ENCODE measurements at regions not wholly inside any gene's neighbourhood (a gene's known extent, or its start where the extent isn't known, plus 50 kb on each side); places are given as distances from the start of the nearest gene placed in this dataset.

DNA sequence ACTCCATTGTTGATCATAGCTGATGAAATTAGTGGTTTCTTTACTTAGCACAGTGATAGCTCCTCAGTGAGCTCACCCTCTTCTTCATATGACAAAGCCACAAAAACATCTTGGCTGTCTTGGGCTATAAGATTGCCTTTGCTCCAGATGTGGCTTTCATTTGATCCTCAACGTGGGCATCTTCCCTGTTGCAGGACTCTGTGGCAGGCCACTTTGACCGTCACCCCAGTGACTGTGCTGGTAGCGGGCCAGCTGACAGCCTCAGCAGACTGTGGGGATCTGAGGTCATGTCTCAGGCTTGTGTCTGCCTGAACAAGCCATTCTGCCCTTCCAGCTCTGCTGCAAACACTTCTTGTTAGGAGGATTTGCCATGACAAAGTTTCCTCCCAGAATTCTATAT is 422.2 kb downstream of the NR2F1-AS1 start:
- no peak for DNase-seq

DNA sequence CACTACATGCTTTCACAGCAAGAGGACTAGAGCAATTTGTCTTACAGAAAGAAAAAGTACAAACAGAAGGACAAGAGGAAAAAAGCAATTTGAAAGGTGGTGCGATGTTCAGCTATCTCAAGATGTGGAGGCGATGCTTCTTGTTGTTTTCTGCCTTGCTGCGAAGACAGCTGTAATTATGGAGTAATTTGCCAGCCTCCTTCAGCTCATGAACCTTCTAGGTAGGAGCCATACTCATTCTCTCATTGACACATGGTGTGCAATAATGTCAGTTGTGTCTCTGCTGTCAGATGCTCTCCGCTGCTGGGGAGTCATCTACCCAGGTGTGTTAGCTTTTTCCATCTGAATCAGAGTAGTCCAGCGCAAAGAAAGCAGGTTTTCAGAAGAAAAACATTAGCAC is 424.5 kb downstream of the NR2F1-AS1 start:
- DNase-seq, result no peak

- DNase-seq, result no peak
Measured at GRCh38 chr5:93154535-93154934, 426.5 kb downstream of the NR2F1-AS1 start.

DNA sequence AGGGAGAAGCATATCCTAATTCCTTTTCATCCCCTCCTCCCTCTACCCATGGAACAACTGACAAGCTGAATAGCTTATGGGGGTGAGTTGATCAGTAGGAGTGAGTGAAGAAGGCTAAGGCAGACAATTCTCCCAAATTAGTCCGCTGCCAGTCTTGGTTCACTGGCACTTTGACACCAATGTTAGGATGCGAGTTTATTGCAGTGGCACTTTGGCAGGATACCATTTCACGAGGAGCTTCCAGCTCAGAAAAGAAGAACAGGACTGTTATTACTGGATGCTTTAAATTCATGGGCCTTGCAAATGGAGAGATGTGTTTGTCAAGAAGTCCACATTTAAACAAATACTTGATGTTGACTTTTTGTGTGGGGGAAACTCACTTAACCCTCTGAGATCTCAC is 427.6 kb downstream of the NR2F1-AS1 start:
- DNase-seq, result no peak

DNA sequence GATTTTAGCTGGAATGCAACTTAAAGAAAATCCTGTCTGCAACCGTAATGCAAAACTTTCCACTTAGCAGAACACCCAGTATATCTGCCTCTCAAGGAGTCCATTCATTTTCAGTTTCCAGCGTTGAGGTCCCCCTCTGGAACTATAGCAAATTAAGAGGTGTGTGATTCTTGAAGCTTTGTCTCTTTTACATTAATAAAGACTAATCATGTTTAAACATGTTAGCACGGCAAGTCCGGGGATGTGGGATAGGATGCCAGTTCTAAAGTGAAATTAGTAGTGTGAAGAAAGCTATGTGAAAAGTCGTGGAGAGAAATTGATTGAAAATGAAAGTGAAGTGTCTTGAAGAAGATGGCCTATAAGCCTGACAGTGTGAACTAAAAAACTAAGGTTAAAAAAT is 429.1 kb downstream of the NR2F1-AS1 start:
- no peak for DNase-seq

DNA sequence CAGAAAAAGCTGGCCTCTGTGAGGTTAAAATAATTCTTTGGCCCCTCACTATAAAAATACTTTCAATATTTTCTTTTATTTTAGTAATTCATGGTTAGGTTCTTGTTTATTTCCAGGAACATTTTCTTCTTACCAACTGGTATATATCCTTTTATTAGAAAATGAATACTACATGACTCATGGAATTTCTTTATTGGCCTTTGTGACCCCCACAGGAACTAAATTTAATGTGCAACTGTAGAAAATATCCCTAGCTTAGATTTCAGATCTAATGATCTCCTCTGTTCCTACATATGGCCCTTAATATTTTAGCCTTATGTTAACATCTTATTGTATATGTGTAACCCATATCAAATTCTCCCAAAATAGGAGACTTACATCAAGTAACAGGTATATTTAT is 429.9 kb downstream of the NR2F1-AS1 start:
- no peak for DNase-seq

DNA sequence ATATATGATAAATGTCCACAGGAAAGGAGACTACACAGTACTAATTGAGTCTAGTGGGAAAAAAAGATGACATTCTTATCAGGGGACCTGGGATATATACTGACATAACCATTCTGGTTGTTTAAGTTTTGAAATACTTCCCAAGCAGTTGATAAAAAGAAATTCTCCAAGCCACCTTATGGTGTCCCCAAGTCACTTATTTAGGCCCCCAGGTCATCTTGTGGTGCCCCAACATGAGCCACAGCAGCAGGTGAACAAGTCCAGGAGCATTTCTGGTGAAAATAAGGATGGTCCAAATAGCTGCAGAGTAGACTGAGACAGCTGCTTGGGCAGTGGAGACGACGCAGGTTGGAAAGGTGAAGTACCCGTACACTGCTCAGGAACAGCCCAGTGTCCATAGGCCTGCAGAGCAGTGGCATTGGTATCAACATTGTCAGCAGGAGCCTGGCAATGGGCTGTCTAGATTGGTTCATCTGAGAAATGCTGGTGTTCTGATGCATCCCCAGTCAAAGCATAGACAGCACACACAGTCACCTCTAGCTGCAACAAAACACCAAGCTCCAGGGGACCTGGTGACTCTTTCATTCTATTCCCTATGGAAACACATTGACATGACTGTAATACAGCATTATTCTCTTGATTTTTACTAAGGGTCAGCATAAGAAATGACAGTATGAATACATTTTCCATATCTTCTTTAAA is 430.6 kb downstream of the NR2F1-AS1 start:
- no peak for DNase-seq

DNA sequence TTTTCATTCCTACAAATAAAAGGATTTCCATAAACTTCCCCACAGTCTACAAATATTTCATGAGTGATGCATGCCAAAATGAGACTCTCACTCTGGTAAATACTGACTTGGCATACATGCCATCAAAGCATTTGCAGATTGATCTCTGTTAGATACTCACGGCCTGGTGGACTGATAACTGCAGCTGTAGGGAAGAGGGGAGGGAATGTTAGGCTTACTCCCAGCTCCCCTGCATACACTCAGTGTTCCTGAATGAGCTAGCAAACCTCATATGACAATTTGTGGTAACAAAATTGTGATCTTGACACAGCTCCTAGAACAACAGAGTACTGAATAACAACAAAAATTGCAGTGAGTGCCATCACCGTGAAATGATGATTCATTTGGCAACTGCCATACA is 435.3 kb downstream of the NR2F1-AS1 start:
- DNase-seq, result no peak

GRCh38 chr5:93145019-93145418 is 436.0 kb downstream of the NR2F1-AS1 start:
- no peak for DNase-seq

- no peak for DNase-seq
Measured at GRCh38 chr5:93141969-93142368, 439.1 kb downstream of the NR2F1-AS1 start.

DNA sequence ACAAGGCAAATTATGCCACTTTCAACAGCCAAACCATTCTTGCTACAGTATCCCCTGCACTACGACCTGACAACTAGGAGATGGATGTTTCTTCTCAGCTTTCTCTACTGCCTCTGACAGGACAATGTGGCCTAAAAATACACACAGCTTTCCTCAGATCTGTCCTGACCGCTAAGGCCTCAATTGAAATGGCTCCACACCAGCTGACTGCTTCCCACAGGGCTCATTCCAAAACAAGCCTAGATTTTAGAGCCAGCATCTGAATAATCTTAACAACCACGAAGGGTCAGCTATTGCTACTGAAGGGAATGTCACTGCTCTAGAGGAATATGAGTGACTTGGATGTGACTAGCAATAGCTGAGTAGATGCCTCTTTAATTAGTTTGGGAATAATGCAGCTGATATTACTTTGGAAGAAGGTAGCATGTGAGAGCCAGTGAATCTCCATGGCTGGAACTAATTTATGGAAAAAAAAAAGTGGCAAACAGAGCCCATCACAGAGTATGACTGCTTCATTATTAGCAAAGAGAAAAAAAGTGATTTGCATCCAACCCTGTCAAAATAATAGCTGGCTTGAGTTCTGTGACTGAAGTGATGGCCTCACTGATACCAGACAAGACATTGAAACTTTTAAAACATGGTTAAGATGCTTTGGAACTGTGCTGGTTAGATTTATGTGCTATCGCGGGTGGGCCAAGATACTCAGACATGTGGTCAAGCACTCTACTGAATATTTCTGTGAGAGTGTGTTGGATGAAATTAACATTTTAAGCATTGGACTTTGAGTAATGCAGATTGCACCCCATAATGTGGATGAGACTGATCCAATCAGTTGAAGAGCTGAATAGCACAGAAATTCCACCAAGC is 450.2 kb downstream of the NR2F1-AS1 start:
- no peak for DNase-seq

DNA sequence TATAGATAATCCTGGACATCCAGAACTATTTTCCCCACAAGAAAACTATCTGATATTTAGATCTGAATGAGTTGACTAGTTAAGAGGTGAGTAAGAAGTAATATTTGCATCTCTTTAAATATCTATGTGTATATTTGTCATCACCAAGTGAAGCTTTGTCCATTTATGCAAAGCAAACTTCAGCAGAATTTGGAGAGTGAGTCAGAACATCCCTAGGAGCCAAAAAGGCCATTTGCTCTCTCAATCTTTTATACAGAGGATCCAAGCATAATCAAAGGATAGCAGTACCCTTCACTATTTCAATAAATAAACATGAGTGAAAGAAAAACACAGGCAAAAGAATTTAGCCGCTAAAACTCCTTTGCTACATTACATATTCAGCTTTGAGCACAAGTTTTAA is 454.4 kb downstream of the NR2F1-AS1 start:
- no peak for DNase-seq

DNA sequence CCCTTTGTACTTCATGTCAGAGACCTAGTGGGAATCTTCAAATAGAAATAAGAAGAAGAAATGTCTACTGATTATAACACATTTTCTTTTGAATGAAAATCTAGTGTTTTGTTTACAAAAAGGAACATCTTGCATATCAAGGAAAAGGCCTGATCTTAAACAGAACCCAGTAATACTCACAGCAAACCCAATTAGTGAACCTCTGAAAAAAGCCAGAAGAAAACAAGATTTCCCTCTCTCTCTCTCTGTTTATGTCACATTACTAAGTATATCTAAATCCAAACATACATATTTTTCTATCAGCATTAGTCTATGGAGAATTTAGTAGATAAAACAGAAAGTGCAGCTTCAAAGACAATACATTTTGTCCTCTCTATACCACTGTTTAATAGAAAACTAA is 457.9 kb downstream of the NR2F1-AS1 start:
- DNase-seq, result no peak

- no peak for DNase-seq
Measured at GRCh38 chr5:93122446-93122845, 458.6 kb downstream of the NR2F1-AS1 start.

- DNase-seq, result no peak
Measured at GRCh38 chr5:93120771-93121170, 460.2 kb downstream of the NR2F1-AS1 start.

- DNase-seq, result no peak
Measured at GRCh38 chr5:93120051-93120450, 461.0 kb downstream of the NR2F1-AS1 start.

GRCh38 chr5:93117751-93118531 is 463.1 kb downstream of the NR2F1-AS1 start:
- DNase-seq, result no peak

DNA sequence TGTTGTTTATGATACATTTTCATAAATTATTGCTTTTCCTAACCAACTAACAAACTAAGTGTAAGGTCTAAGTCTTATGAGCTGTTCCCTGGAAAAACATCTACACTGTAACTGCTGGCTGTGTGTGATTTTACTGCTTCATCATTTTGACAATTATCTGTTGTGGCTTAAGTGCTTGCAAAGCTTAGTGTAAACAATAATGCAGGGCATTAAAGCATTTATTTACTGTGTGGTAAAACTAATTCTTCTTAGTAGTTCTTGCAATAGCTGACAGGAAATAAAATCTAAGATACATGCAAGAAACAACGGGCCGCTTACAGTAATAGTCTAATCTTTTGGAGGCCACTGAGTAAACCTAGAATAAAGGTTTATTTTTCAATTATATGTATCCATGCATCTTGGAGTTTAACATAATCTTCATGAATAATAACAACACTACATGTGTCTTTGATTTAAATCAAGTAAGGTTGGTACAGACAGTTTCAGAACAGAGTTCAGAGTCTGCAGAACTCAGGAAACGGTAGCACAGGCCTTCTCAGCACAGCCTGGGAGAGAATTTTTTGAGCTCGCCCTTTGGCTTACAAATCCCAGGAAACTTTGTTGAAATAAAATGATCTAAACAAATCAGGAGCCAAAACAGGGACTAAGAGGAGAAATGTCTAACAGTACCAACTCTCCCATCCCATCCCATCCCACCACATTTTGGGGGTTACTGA is 473.1 kb downstream of the NR2F1-AS1 start:
- no peak for DNase-seq

GRCh38 chr5:93107141-93107540 is 473.9 kb downstream of the NR2F1-AS1 start:
- DNase-seq, result no peak

- DNase-seq, result no peak
Measured at GRCh38 chr5:93101661-93102060, 479.4 kb downstream of the NR2F1-AS1 start.

DNA sequence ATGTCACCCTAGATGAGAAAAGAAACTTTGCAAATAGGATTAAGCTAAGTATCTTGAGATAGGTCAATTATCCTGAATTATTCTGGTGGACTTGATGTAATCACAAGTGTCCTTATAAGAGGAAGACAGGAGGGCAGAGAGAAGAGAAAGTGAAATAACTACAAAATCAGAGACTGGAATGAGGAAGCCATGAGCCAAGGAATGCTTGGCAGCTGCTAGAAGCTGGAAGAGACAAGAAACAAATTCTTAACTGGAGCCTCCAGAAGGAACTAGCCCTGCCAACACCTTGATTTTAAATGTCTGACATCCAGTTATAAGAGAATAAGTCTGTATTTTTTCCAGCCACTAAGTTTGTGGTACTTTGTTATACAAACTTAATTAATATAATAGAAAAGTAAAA is 480.0 kb downstream of the NR2F1-AS1 start:
- DNase-seq, result peak; percentile 60

DNA sequence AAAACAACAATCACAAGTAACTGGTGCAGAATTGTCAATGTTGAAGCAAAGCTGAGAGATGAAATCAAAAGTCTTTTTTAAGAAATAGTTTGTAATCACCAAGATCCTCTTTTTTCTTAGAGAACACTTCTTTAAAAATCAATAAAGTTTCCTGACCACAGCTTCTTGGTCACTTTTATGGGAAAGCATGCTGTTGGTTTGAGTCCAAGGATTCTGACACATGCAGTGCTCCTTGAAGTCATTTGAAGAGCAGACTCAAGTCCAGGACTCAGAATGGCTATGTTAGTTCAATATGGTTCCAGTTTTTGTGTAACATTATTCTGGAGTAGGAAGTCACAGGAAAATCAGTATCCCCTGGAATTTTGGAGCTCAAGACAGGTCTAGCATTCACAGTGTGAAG is 480.6 kb downstream of the NR2F1-AS1 start:
- no peak for DNase-seq

DNA sequence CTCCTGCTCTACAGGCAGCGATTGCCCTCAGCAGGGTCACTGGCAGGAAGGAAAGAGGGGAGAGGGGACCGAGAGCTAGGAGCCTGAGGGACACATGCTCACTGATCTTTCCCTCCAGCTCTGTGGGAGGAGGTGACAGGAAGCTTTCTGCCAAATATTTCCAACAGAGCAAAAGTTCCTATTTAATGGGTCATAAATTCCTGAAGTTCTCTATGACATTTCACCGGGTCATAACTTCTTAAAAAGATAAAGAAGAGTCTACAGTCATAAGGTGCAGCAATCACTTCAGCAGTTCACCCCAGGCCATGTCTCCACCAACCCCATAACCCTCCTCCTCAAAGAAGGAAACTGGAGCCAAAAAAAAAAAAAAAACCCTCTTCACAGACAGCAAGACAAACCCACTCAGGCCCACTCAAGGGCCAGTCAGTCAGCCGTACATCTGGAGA is 481.1 kb downstream of the NR2F1-AS1 start:
- DNase-seq, result no peak

All from NCI-H524 treated with DMSO at 0.1 percent for 48 hours (cell line).